Bronchial epithelial cell (primary cell): ENCODE measurements at regions not wholly inside any gene's neighbourhood (a gene's known extent, or its start where the extent isn't known, plus 50 kb on each side); places are given as distances from the start of the nearest gene placed in this dataset.
"Not testable (repeated sequence)": the region's sequence is repeated elsewhere in the genome, so short reads cannot be mapped to it uniquely, and the experiment has no call there.

Experiments
- DNase-seq: peaks from one replicate; pipeline ENCODE4 v3.0.0-alpha.2; 2010; ENCODE audit warnings: low read depth
- FAIRE-seq: peaks from 2 replicates; lab custom pipeline; 2011; peaks lifted over from hg19 to GRCh38; lab: Jason Lieb, UNC
- H3K27me3 ChIP-seq: 2 replicates; pipeline ENCODE4 v1.5.1; 2011; ENCODE audit warnings: low read length; ENCODE audit not compliant: control insufficient read depth, insufficient read depth
- H3K36me3 ChIP-seq: 2 replicates; pipeline ENCODE4 v1.5.1; 2011; ENCODE audit warnings: low read length; ENCODE audit not compliant: control insufficient read depth, insufficient read depth
- H3K4me3 ChIP-seq: 2 replicates; pipeline ENCODE4 v1.5.1; 2011; ENCODE audit warnings: mild to moderate bottlenecking, low read depth, low read length, control low read depth
- CTCF ChIP-seq: IDR thresholded peaks from 2 replicates; pipeline ENCODE4 v1.5.1; 2011; ENCODE audit warnings: mild to moderate bottlenecking, moderate library complexity, low read length, control low read depth, inconsistent platforms; ENCODE audit not compliant: insufficient read depth, severe bottlenecking

- no peak for FAIRE-seq
- DNase-seq, result no peak
- Histone ChIP-seq H3K4me3 (no peak overlapping the region), H3K27me3 (no peaks in the 10 kb centered on the region), H3K36me3 (no peaks in the 10 kb centered on the region)
- TF ChIP-seq CTCF, result no peak
Measured at GRCh38 chrX:120725874-120726273, 96.0 kb upstream of the C1GALT1C1 start.

GRCh38 chrX:120719622-120720021 lies 89.8 kb upstream of the C1GALT1C1 start:
- no peaks in the 10 kb centered on the region for H3K27me3 ChIP-seq

GRCh38 chrX:120718969-120719368 lies 89.1 kb upstream of the C1GALT1C1 start:
- no peak for TF ChIP-seq CTCF
- H3K27me3 ChIP-seq, result no peaks in the 10 kb centered on the region
- no peak for DNase-seq
- FAIRE-seq, result no peak
- H3K4me3 ChIP-seq, result no peak overlapping the region
- no peaks in the 10 kb centered on the region for H3K36me3 ChIP-seq

More at GRCh38 chrX:120719622-120720021, 89.8 kb upstream of the C1GALT1C1 start:
- TF ChIP-seq CTCF, result no peak
- H3K36me3 ChIP-seq, result no peaks in the 10 kb centered on the region
- no peak overlapping the region for H3K4me3 ChIP-seq
- DNase-seq (no peak), FAIRE-seq (no peak)

GRCh38 chrX:120702337-120702736 lies 72.5 kb upstream of the C1GALT1C1 start:
- not testable (repeated sequence) for FAIRE-seq, H3K27me3 ChIP-seq, H3K4me3 ChIP-seq, H3K36me3 ChIP-seq, DNase-seq

GRCh38 chrX:120697053-120697452 lies 67.2 kb upstream of the C1GALT1C1 start:
- H3K27me3 ChIP-seq, result no peaks in the 10 kb centered on the region
- FAIRE-seq (no peak), DNase-seq (no peak)
- no peaks in the 10 kb centered on the region for H3K36me3 ChIP-seq
- no peak overlapping the region for H3K4me3 ChIP-seq
- no peak for TF ChIP-seq CTCF

- DNase-seq (no peak), FAIRE-seq (no peak)
- H3K27me3 ChIP-seq, result no peaks in the 10 kb centered on the region
- TF ChIP-seq CTCF, result no peak
- no peak overlapping the region for H3K4me3 ChIP-seq
- H3K36me3 ChIP-seq, result no peaks in the 10 kb centered on the region
Measured at GRCh38 chrX:120692319-120692718, 62.5 kb upstream of the C1GALT1C1 start.
